IPS DF 4.7 (cell line): ENCODE measurements at regions not wholly inside any gene's neighbourhood (a gene's known extent, or its start where the extent isn't known, plus 50 kb on each side); places are given as distances from the start of the nearest gene placed in this dataset.
"Not testable (repeated sequence)": the region's sequence is repeated elsewhere in the genome, so short reads cannot be mapped to it uniquely, and the experiment has no call there.

Experiments
- DNase-seq: peaks from one replicate; pipeline ENCODE4 v3.0.0-alpha.2; 2013; ENCODE audit warnings: low spot score; ENCODE audit errors: extremely low read depth

GRCh38 chr17:30731210-30732132, 93.0 kb downstream of the CRLF3 start:
- not testable (repeated sequence) for DNase-seq

GRCh38 chr17:30730837-30731209, 93.7 kb downstream of the CRLF3 start:
- not testable (repeated sequence) for DNase-seq

GRCh38 chr17:30730171-30730836, 94.2 kb downstream of the CRLF3 start:
- not testable (repeated sequence) for DNase-seq

GRCh38 chr17:30729471-30730170, 94.9 kb downstream of the CRLF3 start:
- DNase-seq = not testable (repeated sequence)

- DNase-seq = not testable (repeated sequence)
Measured at GRCh38 chr17:30727517-30727916, 97.0 kb downstream of the CRLF3 start.

- DNase-seq = not testable (repeated sequence)
Measured at GRCh38 chr17:30726734-30727133, 97.8 kb downstream of the CRLF3 start.

- not testable (repeated sequence) for DNase-seq
Measured at GRCh38 chr17:30726310-30726709, 98.2 kb downstream of the CRLF3 start.

- not testable (repeated sequence) for DNase-seq
Measured at GRCh38 chr17:30724034-30724650, 100.3 kb downstream of the CRLF3 start.

- DNase-seq = not testable (repeated sequence)
Measured at GRCh38 chr17:30722114-30722780, 102.2 kb downstream of the CRLF3 start.

GRCh38 chr17:30720971-30721370, 103.5 kb downstream of the CRLF3 start:
- not testable (repeated sequence) for DNase-seq

- DNase-seq = no peak
Measured at GRCh38 chr17:30720013-30720471, 104.5 kb downstream of the CRLF3 start.

- not testable (repeated sequence) for DNase-seq
Measured at GRCh38 chr17:30719131-30719973, 105.1 kb downstream of the CRLF3 start.

GRCh38 chr17:30718691-30719090, 105.8 kb downstream of the CRLF3 start:
- not testable (repeated sequence) for DNase-seq

- DNase-seq = not testable (repeated sequence)
Measured at GRCh38 chr17:30718099-30718447, 106.4 kb downstream of the CRLF3 start.

GRCh38 chr17:30717291-30718098, 107.0 kb downstream of the CRLF3 start:
- no peak for DNase-seq

GRCh38 chr17:30716461-30717290, 107.8 kb downstream of the CRLF3 start:
- DNase-seq = no peak

- DNase-seq = not testable (repeated sequence)
Measured at GRCh38 chr17:30714825-30715622, 109.5 kb downstream of the CRLF3 start.
